Stimulated activated CD4-positive, alpha-beta T cell treated with anti-CD3 and anti-CD28 coated beads, Interleukin-4, amount 100 ng/mL, for 4 hours (primary cell): ENCODE measurements at regions not wholly inside any gene's neighbourhood (a gene's known extent, or its start where the extent isn't known, plus 50 kb on each side); places are given as distances from the start of the nearest gene placed in this dataset.

ENCODE experiments used
- DNase-seq, 2 experiments: peaks; one replicate each; pipeline ENCODE4 v3.0.0-alpha.2; 2020

GRCh38 chr3:95044101-95044500 lies 981.2 kb downstream of the NSUN3 start:
- no peak for DNase-seq

DNA sequence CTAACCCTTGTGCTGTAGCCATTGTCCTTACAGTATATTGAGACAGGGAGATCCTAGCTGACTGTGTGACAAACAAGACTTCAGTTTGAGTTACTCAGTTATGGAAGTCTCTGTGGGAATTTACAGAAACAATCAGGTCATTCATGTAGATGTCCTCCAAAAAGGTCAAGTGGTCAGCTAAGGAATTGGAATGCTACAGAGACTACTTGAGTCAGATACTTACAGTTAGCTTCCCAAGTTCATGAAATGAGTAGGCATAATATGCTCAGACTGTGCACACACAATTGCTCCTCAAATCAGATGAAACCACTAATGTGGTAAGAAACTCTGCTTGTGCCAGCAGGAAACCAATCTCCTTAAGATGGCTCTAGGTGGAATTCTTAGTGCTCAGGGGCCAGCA lies 985.7 kb downstream of the NSUN3 start:
- no peak for DNase-seq

DNA sequence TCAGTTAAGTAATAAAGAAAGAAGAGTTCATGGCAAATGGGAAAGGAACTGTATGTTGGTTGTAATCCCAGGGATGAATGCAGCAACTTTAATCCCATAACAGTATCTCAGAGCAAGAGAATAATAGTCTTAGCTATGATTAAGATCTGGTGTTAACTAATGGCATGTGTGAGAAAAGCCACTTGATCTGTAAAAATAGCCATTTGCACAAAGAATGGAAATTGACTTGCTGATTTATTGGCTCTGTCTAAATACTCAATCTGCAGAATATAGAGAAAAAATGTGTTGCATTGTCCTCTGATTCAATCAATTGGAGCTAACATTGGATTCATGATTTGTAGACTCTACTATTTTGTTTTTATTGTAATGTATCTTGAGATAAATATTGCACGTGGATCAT lies 987.0 kb downstream of the NSUN3 start:
- DNase-seq: no peak

DNA sequence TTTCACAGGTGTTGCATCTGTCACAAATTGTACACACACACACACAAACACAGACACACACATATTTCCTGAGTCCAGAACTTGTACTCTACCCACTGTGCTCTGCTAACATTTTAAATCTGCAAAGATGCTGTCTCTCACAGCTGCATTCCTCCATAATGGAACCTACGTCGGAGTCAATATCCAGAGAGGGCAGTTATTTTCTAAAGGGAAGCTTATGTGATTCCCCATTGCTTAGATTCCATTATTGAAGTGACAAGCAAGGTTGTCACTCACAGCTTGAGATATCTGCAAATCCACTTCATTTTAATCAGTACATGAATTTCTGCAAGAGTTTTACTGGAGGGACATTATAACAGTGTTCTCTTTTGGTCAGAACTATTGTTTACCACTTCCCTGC lies 992.4 kb downstream of the NSUN3 start:
- DNase-seq: no peak

DNA sequence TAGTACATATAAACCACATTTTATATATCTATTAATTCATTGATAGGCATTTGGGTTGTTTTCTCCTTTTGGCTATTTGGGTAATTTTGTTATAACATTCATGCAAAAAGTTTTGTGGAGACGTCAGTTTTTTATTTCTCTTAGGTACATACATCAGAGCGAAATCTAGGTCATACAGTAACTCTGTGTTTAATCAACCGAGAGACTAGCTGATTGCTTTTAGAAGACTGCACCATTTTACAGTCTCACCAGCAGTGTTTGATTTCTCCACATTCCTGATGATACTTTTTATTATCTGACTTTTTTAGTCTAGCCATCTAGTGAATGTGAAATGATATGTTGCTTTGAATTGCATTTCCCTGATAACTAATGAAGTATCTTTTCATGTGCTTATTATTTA lies 1019.3 kb downstream of the NSUN3 start:
- no peak for DNase-seq

DNA sequence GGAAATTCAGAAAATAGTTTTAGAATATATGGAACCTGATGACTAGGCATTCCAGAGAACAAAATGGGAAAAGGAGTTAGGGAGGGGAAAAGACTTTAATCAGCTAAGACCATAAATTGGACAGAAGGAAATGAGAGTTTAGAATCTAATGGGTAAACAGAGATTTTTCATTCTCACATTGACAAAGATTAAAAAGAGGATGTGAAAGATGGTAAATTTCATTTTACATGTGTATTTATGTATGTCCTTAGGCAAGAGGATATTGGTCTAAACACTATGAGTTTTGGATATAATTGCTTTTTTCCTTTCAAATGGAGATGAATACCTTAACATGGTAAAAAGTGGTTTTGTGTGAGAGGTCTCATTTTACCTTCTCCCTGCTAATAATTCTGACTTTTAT lies 1021.9 kb downstream of the NSUN3 start:
- no peak for DNase-seq

GRCh38 chr3:95088464-95088863 lies 1025.6 kb downstream of the NSUN3 start:
- no peak for DNase-seq

- no peak for DNase-seq
Observed at GRCh38 chr3:95097493-95097892, 1034.6 kb downstream of the NSUN3 start.

DNA sequence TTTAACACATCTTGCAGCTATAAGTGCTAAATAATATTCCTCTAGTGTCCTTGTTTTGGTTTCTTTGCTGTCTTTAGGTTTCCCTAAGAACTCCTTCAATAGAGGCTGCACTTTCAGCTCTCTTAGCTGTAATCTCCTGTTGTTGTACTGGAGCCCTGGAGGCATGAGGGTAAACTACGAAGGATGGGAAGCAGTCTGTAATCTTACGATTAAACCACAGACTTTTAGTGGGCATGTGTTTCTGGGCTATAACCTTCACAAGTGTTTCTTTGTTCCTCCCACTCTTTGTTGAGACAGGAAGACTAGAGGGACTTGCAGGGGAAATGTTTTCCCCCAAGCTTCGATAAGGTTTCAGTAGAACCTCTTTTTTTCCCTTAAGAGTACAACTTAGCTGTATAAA lies 1058.1 kb downstream of the NSUN3 start:
- DNase-seq: no peak

DNA sequence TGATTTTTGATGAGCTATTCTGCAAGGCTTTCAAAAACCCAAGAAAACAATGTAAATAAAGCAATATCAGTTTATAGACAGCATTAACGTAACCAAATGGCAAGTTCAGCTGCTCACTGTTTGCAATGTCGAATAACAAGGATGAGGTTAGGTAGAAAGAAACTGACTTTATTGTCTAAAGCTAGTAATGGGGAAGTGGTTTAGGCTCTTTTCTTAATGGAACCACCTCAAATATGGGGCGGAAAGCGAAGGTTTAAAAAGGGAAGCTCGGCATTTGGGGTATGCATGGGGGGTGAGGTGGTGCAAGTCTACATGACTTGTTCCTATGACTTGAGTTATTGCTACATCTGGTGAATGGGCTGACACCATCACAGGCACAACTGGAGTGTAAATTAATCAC lies 1060.2 kb downstream of the NSUN3 start:
- DNase-seq: no peak

DNA sequence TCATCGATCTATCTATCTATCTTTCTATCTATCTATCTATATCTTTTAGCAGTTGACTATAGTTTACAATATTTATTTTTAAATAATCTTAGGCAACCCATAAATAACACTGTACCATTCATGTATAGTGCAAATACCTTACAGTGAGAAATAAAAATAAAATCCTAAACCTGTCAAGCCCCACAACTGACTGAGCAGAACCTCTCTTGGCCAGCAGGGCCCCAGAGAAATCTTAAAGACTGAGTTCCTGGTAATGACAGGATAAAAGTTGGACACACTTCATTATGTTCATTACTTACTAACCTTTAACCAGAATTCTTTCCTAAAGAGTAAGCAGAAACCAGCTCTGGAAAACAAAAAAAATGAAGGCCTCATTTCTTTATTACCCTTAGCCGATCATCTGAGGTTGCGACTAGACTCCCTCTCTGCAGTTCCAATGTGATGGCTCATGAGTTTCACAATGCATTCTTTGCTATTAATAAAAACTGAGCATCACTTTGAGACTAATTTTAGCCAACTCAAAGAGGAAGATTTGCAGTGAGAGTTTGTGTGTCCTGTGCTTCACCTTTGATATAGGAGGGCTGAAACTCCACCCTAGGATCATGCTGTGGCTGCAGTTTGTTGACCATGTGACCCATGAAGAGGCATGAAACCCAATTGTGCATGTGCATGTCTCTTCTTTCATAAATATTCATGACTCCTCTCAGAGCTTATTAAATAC lies 1072.0 kb downstream of the NSUN3 start:
- no peak for DNase-seq

DNA sequence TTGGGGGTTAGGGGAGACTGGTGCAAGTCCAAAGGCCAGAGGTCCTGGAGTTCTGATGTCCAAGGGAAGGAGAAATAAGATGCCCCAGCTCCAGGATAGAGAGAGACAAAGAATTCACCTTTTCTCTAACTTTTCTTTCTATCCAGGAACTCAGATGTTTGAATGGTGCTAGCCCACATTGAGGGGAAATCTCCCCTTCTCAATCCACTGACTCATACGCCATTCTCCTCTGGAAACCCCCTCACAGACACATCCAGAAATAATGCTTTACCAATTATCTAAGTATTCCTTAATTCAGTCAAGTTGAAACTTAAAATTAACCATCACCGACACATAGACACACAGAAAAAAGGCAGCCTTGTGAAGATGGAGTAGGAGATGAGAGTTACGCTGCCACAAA lies 1085.2 kb downstream of the NSUN3 start:
- DNase-seq: no peak

GRCh38 chr3:95151590-95151989 lies 1088.7 kb downstream of the NSUN3 start:
- DNase-seq: no peak

- no peak for DNase-seq
Observed at GRCh38 chr3:95154766-95155165, 1091.9 kb downstream of the NSUN3 start.

GRCh38 chr3:95162794-95163193 lies 1099.9 kb downstream of the NSUN3 start:
- DNase-seq: no peak

DNA sequence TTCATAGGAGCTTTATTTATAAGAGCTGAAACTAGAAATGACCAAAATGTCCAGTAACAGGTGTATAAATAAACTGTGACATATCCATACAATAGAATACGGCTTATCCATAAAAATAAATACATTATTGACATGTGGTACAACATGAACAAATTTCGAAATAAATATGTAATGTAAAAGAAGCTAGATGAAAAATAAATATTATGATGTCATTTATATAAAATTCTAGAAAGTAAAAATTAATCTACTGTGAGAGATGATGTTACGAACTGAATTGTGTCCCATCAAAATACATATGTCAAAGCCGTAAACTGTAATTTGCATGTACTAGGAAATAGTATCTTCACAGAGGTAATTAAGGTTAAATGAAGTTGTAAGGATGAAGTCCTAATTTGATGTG lies 1104.9 kb downstream of the NSUN3 start:
- no peak for DNase-seq

- no peak for DNase-seq
Observed at GRCh38 chr3:95168526-95168925, 1105.7 kb downstream of the NSUN3 start.

GRCh38 chr3:95172164-95172943 lies 1109.5 kb downstream of the NSUN3 start:
- no peak for DNase-seq

- DNase-seq: no peak
Observed at GRCh38 chr3:95177096-95177495, 1114.2 kb downstream of the NSUN3 start.

DNA sequence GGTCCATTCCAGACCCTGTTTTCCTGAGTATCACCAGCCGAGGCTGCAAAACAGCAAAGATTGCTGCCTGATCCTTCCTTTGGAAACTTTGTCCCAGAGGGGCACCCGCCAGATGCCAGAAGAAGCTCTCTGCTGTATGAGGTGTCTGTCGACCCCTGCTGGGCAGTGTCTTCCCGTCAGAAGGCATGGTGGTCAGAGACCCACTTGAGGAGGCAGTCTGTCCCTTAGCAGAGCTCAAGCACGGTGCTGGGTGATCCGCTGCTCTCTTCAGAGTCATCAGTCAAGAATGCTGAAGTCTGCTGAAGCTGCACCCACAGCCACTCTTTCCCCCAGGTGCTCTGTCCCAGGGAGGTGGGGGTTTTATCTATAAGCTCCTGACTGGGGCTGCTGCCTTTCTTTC lies 1121.2 kb downstream of the NSUN3 start:
- DNase-seq: no peak

DNA sequence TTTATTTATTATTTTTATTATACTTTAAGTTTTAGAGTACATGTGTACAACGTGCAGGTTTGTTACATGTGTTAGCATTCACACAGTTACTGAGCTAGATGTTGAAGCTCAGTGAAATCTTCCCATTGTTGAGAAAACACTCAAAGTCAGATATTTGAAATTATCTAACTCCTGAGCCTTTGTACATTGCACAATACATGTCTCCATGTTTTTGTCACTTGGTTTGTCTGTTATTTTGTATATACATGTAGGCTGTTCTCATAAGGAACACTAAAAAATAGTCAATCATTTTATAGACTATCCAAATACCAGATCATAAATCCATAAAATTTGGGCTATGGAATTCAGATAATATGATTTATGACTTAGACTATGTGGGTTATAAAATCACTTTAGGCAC lies 1126.5 kb downstream of the NSUN3 start:
- DNase-seq: no peak

DNA sequence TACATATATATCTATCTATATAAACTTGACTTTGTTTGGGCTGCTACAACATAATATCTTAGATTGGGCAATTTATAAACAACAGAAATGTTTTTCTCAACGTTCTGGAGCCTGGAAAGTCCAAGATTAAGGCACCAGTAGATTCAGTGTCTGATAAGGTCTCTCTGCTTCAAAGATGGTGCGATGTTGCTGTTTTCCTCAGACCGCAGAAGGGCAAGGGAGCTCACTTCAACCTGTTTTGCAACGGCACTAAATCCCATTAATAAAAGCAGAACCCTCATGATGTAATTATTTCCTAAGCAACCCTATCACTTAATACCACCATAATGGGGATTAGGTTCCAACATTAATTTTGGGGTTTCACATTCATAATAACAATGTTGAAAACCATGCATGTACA lies 1134.8 kb downstream of the NSUN3 start:
- no peak for DNase-seq

DNA sequence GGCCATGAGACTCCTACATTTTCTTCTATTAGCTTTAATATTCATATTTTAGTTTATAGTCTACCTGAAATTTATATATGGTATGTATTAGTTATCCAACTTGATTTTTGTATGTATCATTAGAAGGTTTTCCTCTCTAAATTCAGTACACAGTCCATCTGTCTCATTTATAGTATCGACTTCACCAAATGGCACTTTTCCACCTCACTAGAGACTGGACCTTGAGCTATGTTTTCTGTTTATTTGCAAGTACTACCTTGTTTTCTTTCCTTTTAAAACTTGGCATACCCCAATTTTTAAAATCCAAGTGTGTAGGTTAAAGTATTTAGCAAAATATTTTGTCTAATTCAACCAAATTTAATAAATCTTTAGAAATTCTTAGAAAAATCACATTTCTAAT lies 1137.5 kb downstream of the NSUN3 start:
- no peak for DNase-seq

DNA sequence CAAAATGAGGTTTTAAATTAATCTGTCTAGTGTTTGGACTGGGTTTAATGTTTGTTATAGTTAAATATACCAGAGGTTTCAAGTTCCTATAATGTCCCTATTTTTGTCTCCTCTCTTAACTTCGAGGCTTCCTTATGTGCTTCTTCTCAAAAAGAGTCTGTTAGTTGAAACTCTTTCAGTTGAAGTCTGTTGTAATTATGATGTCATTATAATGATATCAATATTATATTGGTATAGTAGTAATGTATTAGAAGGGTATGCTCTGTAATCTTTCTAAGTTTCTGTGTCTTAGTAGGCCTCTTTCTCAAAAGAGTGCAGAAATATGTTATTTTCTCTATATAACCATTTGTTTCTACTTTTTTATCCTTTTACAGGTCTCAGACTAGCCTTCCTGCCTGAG lies 1148.0 kb downstream of the NSUN3 start:
- DNase-seq: no peak

GRCh38 chr3:95212117-95212516 lies 1149.3 kb downstream of the NSUN3 start:
- DNase-seq: no peak
